PC-3 (cell line): ENCODE measurements at regions not wholly inside any gene's neighbourhood (a gene's known extent, or its start where the extent isn't known, plus 50 kb on each side); places are given as distances from the start of the nearest gene placed in this dataset.

Experiments
- ATAC-seq: fragments of 200-7000 bp; cut with Tn5 transposase; 2 replicates; pipeline ENCODE4 v1.9.1; 2020; ENCODE audit warnings: mild to moderate bottlenecking, moderate library complexity
- BruUV-seq: library from RNA; stranded (reverse); fragments of 400-500 nt; replicated peaks from 2 replicates; lab custom pipeline; 2021; lab: Mats Ljungman, UMichigan
- CTCF ChIA-PET: fragments of 300-600 bp; sonication (Branson Sonifier 250); formaldehyde crosslinking; loops from one replicate; lab custom pipeline; 2022; ENCODE audit warnings: antibody characterized with exemption; lab: Charles Lee
- POLR2A ChIA-PET: fragments of 300-600 bp; sonication (Branson Sonifier 250); formaldehyde crosslinking; loops from one replicate; lab custom pipeline; 2022; ENCODE audit warnings: antibody characterized with exemption; ENCODE audit not compliant: unreplicated experiment; lab: Charles Lee
- DNase-seq: peaks from one replicate; pipeline ENCODE4 v3.0.0-alpha.2; 2015
- H2AFZ ChIP-seq: fragments of 300-600 bp; sonication (generic); 2 replicates; pipeline ENCODE4 v1.6.0; 2016; ENCODE audit warnings: antibody characterized with exemption, low read length
- H3F3A ChIP-seq: fragments of 300-600 bp; sonication (generic); one replicate; pipeline ENCODE4 v1.6.0; 2017; ENCODE audit warnings: antibody characterized with exemption, low read length, control low read depth, mild to moderate bottlenecking; ENCODE audit not compliant: unreplicated experiment
- H3K27ac ChIP-seq: fragments of 300-600 bp; sonication (generic); 2 replicates; pipeline ENCODE4 v1.5.1; 2016; ENCODE audit warnings: mild to moderate bottlenecking, low read length
- H3K27me3 ChIP-seq: fragments of 300-600 bp; sonication (generic); 2 replicates; pipeline ENCODE4 v1.6.1; 2016; ENCODE audit warnings: low read length, mixed read lengths
- H3K36me3 ChIP-seq: fragments of 300-600 bp; sonication (generic); 2 replicates; pipeline ENCODE4 v1.6.1; 2016; ENCODE audit warnings: low read depth, mixed run types, low read length, mixed read lengths
- H3K4me1 ChIP-seq: fragments of 300-600 bp; sonication (generic); 2 replicates; pipeline ENCODE4 v1.5.1; 2016; ENCODE audit warnings: low read length; ENCODE audit not compliant: insufficient read depth
- H3K4me2 ChIP-seq: fragments of 300-600 bp; sonication (generic); 2 replicates; pipeline ENCODE4 v1.6.0; 2016; ENCODE audit warnings: low read length
- H3K4me3 ChIP-seq: fragments of 300-600 bp; sonication (generic); 2 replicates; pipeline ENCODE4 v1.5.1; 2016; ENCODE audit warnings: mild to moderate bottlenecking, low read length, mixed read lengths
- H3K79me2 ChIP-seq: fragments of 300-600 bp; sonication (generic); 2 replicates; pipeline ENCODE4 v1.6.1; 2017; ENCODE audit warnings: low read length, mixed read lengths
- H3K9ac ChIP-seq: fragments of 300-600 bp; sonication (generic); 2 replicates; pipeline ENCODE4 v1.6.0; 2016; ENCODE audit warnings: mild to moderate bottlenecking, low read length
- H3K9me2 ChIP-seq: fragments of 300-600 bp; sonication (generic); replicated peaks from 2 replicates; pipeline ENCODE4 v1.6.1; 2016; ENCODE audit warnings: mixed run types, low read length, mixed read lengths
- H3K9me3 ChIP-seq: fragments of 300-600 bp; sonication (generic); 2 replicates; pipeline ENCODE4 v1.6.1; 2016; ENCODE audit warnings: low read length, mixed read lengths
- H4K20me1 ChIP-seq: fragments of 300-600 bp; sonication (generic); 2 replicates; pipeline ENCODE4 v1.6.1; 2016; ENCODE audit warnings: low read length, mixed read lengths
- EZH2 ChIP-seq: fragments of 300-600 bp; sonication (generic); IDR thresholded peaks from one replicate; pipeline ENCODE4 v1.6.1; 2017; ENCODE audit warnings: antibody characterized with exemption, mild to moderate bottlenecking, low read length; ENCODE audit not compliant: unreplicated experiment
- EZH2phosphoT487 ChIP-seq: fragments of 300-600 bp; sonication (generic); IDR thresholded peaks from 2 replicates; pipeline ENCODE4 v1.6.1; 2018; ENCODE audit warnings: mild to moderate bottlenecking, antibody characterized with exemption, low read length, borderline replicate concordance
- intact Hi-C: fragments of 100-400 bp; cut with micrococcal nuclease; formaldehyde crosslinking; loops from 2 replicates; pipeline ENCODE4 v1.9.0; 2023
- TF ChIP-seq, protein P1 (sequence below): fragments of 300-600 bp; sonication (generic); conservative IDR thresholded peaks from 2 replicates; pipeline ENCODE4 v1.5.1; 2017; ENCODE audit warnings: antibody characterized with exemption, low read depth, mild to moderate bottlenecking, low read length

DNA sequence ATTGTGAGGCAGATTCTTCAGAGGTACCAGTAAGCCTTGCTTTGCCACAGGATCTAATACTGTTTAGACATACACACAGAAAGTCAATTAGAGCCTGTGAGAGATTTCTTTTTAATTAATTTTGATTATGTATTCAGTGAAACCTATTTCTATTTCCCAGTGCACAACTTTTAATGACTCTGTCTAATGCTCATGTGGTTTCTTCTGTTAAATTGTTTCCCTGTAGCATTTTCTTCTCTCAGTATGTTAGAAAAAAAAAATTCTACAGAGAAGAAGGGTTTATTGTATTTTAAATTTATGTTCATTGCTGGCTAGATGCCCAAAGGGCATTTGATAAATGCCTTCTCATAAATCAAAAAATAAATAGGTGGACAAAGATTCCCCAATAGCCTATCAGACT, 293.7 kb downstream of the C6orf118 start:
- POLR2A ChIA-PET: no interaction called here
- TF ChIP-seq EZH2: no peak
- no peak for TF ChIP-seq EZH2phosphoT487
- TF ChIP-seq, protein P1, sequence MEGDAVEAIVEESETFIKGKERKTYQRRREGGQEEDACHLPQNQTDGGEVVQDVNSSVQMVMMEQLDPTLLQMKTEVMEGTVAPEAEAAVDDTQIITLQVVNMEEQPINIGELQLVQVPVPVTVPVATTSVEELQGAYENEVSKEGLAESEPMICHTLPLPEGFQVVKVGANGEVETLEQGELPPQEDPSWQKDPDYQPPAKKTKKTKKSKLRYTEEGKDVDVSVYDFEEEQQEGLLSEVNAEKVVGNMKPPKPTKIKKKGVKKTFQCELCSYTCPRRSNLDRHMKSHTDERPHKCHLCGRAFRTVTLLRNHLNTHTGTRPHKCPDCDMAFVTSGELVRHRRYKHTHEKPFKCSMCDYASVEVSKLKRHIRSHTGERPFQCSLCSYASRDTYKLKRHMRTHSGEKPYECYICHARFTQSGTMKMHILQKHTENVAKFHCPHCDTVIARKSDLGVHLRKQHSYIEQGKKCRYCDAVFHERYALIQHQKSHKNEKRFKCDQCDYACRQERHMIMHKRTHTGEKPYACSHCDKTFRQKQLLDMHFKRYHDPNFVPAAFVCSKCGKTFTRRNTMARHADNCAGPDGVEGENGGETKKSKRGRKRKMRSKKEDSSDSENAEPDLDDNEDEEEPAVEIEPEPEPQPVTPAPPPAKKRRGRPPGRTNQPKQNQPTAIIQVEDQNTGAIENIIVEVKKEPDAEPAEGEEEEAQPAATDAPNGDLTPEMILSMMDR: no peak
- H4K20me1 ChIP-seq: no peaks in the 10 kb centered on the region

DNA sequence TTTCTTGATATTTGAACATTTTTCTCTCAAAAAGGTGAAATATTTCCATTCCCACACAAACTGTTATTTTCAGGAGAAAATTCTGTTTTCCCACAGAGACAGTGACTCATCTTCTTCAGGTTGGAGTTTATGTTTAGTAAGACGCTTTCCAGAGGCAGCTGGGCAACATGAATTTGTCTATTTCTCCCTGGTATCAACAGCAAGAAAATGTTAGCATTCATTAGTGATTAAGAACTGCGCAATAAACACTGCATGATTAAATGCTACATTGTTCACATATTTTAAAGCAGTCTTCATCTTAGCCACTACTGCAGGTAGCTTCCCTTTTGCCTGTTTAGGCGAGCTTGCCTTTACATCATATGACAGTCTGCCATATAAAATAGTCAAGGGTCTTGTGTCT, 295.7 kb downstream of the C6orf118 start:
- no peaks in the 10 kb centered on the region for H3K27me3 ChIP-seq
- H3K9ac ChIP-seq: no peak overlapping the region
- no TSS peak for BruUV-seq
- H3F3A ChIP-seq: no peaks in the 10 kb centered on the region
- no peak overlapping the region for H2AFZ ChIP-seq
- no peak overlapping the region for H3K27ac ChIP-seq
- DNase-seq (no peak), ATAC-seq (no peak)
- H3K9me2 ChIP-seq: no peaks in the 10 kb centered on the region
- H3K4me3 ChIP-seq: no peak overlapping the region
- no peaks in the 10 kb centered on the region for H3K79me2 ChIP-seq
- no peaks in the 10 kb centered on the region for H3K9me3 ChIP-seq
- no peaks in the 10 kb centered on the region for H3K36me3 ChIP-seq
- TF ChIP-seq EZH2 (no peak), EZH2phosphoT487 (no peak)
- TF ChIP-seq, protein P1: no peak
- no peaks in the 10 kb centered on the region for H4K20me1 ChIP-seq
- peaks cover 19% of the 10 kb centered on the region for H3K4me1 ChIP-seq
- intact Hi-C loops: no loop called here
- CTCF ChIA-PET: no interaction called here
- POLR2A ChIA-PET: no interaction called here
- no peak overlapping the region for H3K4me2 ChIP-seq

More for the DNA sequence above, 293.7 kb downstream of the C6orf118 start:
- ATAC-seq (no peak), DNase-seq (no peak)
- Histone ChIP-seq H3K79me2 (no peaks in the 10 kb centered on the region), H2AFZ (no peak overlapping the region), H3K4me2 (no peak overlapping the region), H3K36me3 (no peaks in the 10 kb centered on the region), H3K4me3 (no peak overlapping the region), H3K9me2 (no peaks in the 10 kb centered on the region), H3K9me3 (no peaks in the 10 kb centered on the region), H3K4me1 (peaks cover 10% of the 10 kb centered on the region), H3K27me3 (no peaks in the 10 kb centered on the region), H3K27ac (no peak overlapping the region), H3K9ac (no peak overlapping the region), H3F3A (no peaks in the 10 kb centered on the region)
- no TSS peak for BruUV-seq
- CTCF ChIA-PET: no interaction called here
- intact Hi-C loops: no loop called here

DNA sequence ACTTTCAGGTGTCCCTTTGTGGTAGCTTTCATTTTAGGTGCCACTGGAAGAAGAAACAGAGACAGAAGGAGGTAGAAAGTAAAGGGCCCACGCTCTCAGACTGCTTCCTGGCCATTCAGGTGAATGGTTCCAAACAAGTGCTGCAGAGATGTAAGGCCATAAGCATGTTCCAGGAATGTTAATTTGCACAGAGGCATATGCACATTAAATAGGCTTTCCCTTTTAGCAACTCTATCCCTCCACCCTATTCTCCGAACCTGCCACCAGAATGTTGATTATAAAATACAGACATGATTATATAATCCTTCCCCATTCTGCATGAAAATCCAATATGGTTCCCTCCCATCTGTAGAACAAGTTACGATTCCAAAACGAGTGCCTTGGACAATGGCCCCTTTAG, 297.2 kb downstream of the C6orf118 start:
- no peak for ATAC-seq
- CTCF ChIA-PET: no interaction called here
- Histone ChIP-seq H3K9me2 (no peaks in the 10 kb centered on the region), H3K27me3 (no peaks in the 10 kb centered on the region), H3K27ac (no peak overlapping the region), H3K4me2 (no peak overlapping the region), H3K79me2 (no peaks in the 10 kb centered on the region), H3K9me3 (no peaks in the 10 kb centered on the region), H3F3A (no peaks in the 10 kb centered on the region), H3K4me3 (no peak overlapping the region), H3K9ac (no peak overlapping the region), H4K20me1 (no peaks in the 10 kb centered on the region), H3K36me3 (no peaks in the 10 kb centered on the region), H3K4me1 (peaks cover 19% of the 10 kb centered on the region), H2AFZ (no peak overlapping the region)
- DNase-seq: no peak
- intact Hi-C loops: no loop called here
- no TSS peak for BruUV-seq
- POLR2A ChIA-PET: no interaction called here
- TF ChIP-seq EZH2 (no peak), EZH2phosphoT487 (no peak)
- TF ChIP-seq, protein P1: no peak
